Upper lobe of left lung (tissue), 6 donors: ENCODE measurements at regions not wholly inside any gene's neighbourhood (a gene's known extent, or its start where the extent isn't known, plus 50 kb on each side); places are given as distances from the start of the nearest gene placed in this dataset.

Source experiments
- ATAC-seq, 2 donors: fragments of 200-7000 bp; cut with Tn5 transposase; one replicate each; pipeline ENCODE4 v1.9.1; 2022; ENCODE audit warnings: mild to moderate bottlenecking in 2 of 2, moderate library complexity in 2 of 2; ENCODE audit not compliant: low FRiP score in 2 of 2
- DNase-seq, 2 donors: peaks; one replicate each; pipeline ENCODE4 v3.0.0-alpha.2; 2019 to 2020
- H3K27ac ChIP-seq, 4 donors: fragments of 200-600 bp; sonication (generic); one replicate each; pipeline ENCODE4 v1.5.1; 2016 to 2019
- H3K27me3 ChIP-seq, 4 donors: fragments of 200-600 bp; sonication (generic); one replicate each; pipeline ENCODE4 v1.5.1; 2017 to 2019
- H3K36me3 ChIP-seq, 4 donors: fragments of 200-600 bp; sonication (generic); one replicate each; pipeline ENCODE4 v1.5.1; 2016 to 2019
- H3K4me1 ChIP-seq, 4 donors: fragments of 200-600 bp; sonication (generic); one replicate each; pipeline ENCODE4 v1.5.1; 2018 to 2019
- H3K4me3 ChIP-seq, 4 donors: fragments of 200-600 bp; sonication (generic); one replicate each; pipeline ENCODE4 v1.5.1; 2017 to 2019; ENCODE audit warnings: mild to moderate bottlenecking in 2 of 4, moderate library complexity in 1 of 4
- H3K9me3 ChIP-seq, 4 donors: fragments of 200-600 bp; sonication (generic); one replicate each; pipeline ENCODE4 v1.5.1; 2018 to 2019
- CTCF ChIP-seq, 6 experiments: fragments of 450-650 bp in 4 of 6; fragments of 200-600 bp in 2 of 6; sonication (generic) in 2 of 6; IDR thresholded peaks; one replicate each; pipeline ENCODE4 v1.5.1; 2016 to 2019; ENCODE audit warnings: antibody characterized with exemption in 6 of 6
- EP300 ChIP-seq, 4 donors: sonication (generic); formaldehyde crosslinking; IDR thresholded peaks; one replicate each; pipeline ENCODE4 v1.5.1; 2017; ENCODE audit warnings: antibody characterized with exemption in 4 of 4, control low read depth in 2 of 4
- POLR2A ChIP-seq, 4 donors: fragments of 450-650 bp; IDR thresholded peaks; one replicate each; pipeline ENCODE4 v1.5.1; 2016 to 2017; ENCODE audit warnings: antibody characterized with exemption in 4 of 4, mild to moderate bottlenecking in 2 of 4
- POLR2AphosphoS5 ChIP-seq, 2 donors: sonication (generic); formaldehyde crosslinking; IDR thresholded peaks; one replicate each; pipeline ENCODE4 v1.5.1; 2017; ENCODE audit warnings: antibody characterized with exemption in 2 of 2
- WGBS, 2 donors: methylation state at CpG; one replicate each; pipeline ENCODE4 v1.1.5; 2017 to 2018; 5-methylcytosine and 5-hydroxymethylcytosine counted together
- donor health status: DM: no; HTN: no; CAD: no; lungs with moderate emphysema.
- donor health status: DM: no; HTN: yes; CAD: no; lungs with severe emphysema.

- no peaks in the 10 kb centered on the region for H3K9me3 ChIP-seq
- H3K4me1 ChIP-seq = peaks cover 4 to 6% (median 5%) of the 10 kb centered on the region in 4 donors
- TF ChIP-seq EP300 (IDR thresholded peaks at IDR 0.05) (no peak), POLR2AphosphoS5 (IDR thresholded peaks at IDR 0.05) (no peak), CTCF (IDR thresholded peaks at IDR 0.05) (no peak), POLR2A (IDR thresholded peaks at IDR 0.05) (no peak)
- H3K36me3 ChIP-seq = no peaks in the 10 kb centered on the region
- peak overlapping the region in 1 of 4 donors; percentile 17 for H3K4me3 ChIP-seq
- DNase-seq (no peak), ATAC-seq (no peak)
- 51 to 69% methylated on average over 14 to 21 of the region's 21 CpGs for WGBS, 2 donors
- H3K27ac ChIP-seq = no peak overlapping the region
- peaks cover 0 to 18% (median 2%) of the 10 kb centered on the region in 4 donors for H3K27me3 ChIP-seq
Measured at GRCh38 chr14:100654025-100654813, 67.0 kb upstream of the BEGAIN start.

DNA sequence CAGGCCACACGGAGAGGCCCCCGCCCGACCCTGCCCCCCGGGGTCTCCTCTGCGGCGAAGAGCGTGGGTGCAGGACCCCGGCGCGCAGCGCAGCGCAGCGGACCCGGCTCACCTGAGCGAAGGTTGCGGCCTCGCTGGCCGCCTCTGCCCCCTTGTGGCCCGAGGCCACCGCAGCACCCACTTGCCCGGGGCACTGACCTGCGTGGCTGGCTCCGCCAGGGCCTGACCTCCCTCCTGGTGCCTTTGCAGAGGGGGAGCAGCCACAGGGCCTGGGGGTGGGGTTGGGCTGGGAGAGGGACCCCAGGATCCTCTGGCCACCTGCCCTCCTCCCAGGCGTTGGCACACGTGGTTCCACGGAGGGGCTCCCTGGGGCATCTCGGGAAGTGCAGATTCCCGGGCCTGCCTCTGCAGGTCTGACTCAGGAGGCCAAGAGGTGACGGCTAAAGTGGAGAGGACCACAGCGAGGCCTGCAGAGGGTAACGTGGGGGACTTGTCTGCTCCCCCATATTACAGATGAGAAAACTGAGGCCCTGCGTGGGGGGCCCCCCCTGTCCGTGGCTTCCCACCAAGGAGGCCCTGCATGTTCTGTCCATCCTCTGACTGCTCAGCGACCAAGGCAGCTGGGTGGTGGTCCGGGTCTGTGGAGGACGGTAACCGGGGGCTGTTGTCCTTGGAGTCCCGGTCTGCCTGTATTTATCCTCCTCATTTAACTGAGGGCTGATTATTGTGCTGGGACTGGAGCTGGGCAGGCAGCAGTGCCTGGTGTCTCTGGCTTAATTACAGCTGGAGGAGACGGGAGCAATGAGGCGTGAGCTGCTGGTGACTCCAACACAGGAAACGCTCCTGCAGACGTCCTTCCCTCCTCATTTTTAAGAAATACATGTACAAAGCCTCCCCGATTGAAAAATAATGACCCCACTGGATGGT, 67.9 kb upstream of the BEGAIN start:
- Histone ChIP-seq H3K9me3 (no peaks in the 10 kb centered on the region), H3K36me3 (no peaks in the 10 kb centered on the region), H3K4me1 (peaks cover 4 to 6% (median 5%) of the 10 kb centered on the region in 4 donors), H3K4me3 (peak overlapping the region in 1 of 4 donors; percentile 17), H3K27me3 (peaks cover 0 to 18% (median 2%) of the 10 kb centered on the region in 4 donors), H3K27ac (no peak overlapping the region)
- 48 to 65% methylated on average over 20 to 23 of the region's 43 CpGs for WGBS, 2 donors
- DNase-seq (peak in 1 of 2 donors; percentile 92), ATAC-seq (peak in 1 of 2 donors; percentile 57)
- TF ChIP-seq POLR2A (IDR thresholded peaks at IDR 0.05) = no peak
- peak; percentile 69 to 86 (median 74) for TF ChIP-seq CTCF (IDR thresholded peaks at IDR 0.05)

- Histone ChIP-seq H3K4me3 (no peak overlapping the region), H3K9me3 (no peaks in the 10 kb centered on the region), H3K36me3 (no peaks in the 10 kb centered on the region), H3K27ac (no peak overlapping the region), H3K4me1 (peaks cover 4 to 6% (median 5%) of the 10 kb centered on the region in 4 donors), H3K27me3 (peaks cover 0 to 18% (median 2%) of the 10 kb centered on the region in 4 donors)
- DNase-seq = no peak
- ATAC-seq = no peak
- TF ChIP-seq POLR2AphosphoS5 (IDR thresholded peaks at IDR 0.05) (no peak), EP300 (IDR thresholded peaks at IDR 0.05) (no peak), POLR2A (IDR thresholded peaks at IDR 0.05) (no peak), CTCF (IDR thresholded peaks at IDR 0.05) (no peak)
- 83 to 86% methylated on average over 2 of the region's 2 CpGs for WGBS, 2 donors
Measured at GRCh38 chr14:100655741-100656085, 68.5 kb upstream of the BEGAIN start.

GRCh38 chr14:100656996-100657395, 69.7 kb upstream of the DLK1 start:
- TF ChIP-seq EP300 (IDR thresholded peaks at IDR 0.05) (no peak), POLR2A (IDR thresholded peaks at IDR 0.05) (no peak), POLR2AphosphoS5 (IDR thresholded peaks at IDR 0.05) (no peak), CTCF (IDR thresholded peaks at IDR 0.05) (no peak)
- no peaks in the 10 kb centered on the region for H3K36me3 ChIP-seq
- no peak overlapping the region for H3K4me3 ChIP-seq
- peaks cover 0 to 18% (median 2%) of the 10 kb centered on the region in 4 donors for H3K27me3 ChIP-seq
- DNase-seq = no peak
- no peak overlapping the region for H3K27ac ChIP-seq
- H3K9me3 ChIP-seq = no peaks in the 10 kb centered on the region
- H3K4me1 ChIP-seq = peaks cover 4 to 6% (median 5%) of the 10 kb centered on the region in 4 donors
- 80 to 89% methylated on average over 15 of the region's 15 CpGs for WGBS, 2 donors
- ATAC-seq = no peak
